ENCODE measurements at regions not wholly inside any gene's neighbourhood (a gene's known extent, or its start where the extent isn't known, plus 50 kb on each side); places are given as distances from the start of the nearest gene placed in this dataset.

GRCh38 chr15:58285921-58286278 is 145.9 kb upstream of the LIPC start:
- intact Hi-C loops (cut with DNase I, micrococcal nuclease): no loop called here
- H3K27me3 Mint-ChIP-seq: no peaks in the 10 kb centered on the region
- Histone ChIP-seq H3K36me3 (ENCODE audit: insufficient read depth, low read length) (no peaks in the 10 kb centered on the region), H3K27me3 (ENCODE audit: control insufficient read depth in 1 of 2, insufficient read depth in 2 of 2, low read length in 2 of 2) (no peaks in the 10 kb centered on the region), H3K9me3 (ENCODE audit: control insufficient read depth in 1 of 2, insufficient read depth in 1 of 2, low read length in 2 of 2) (no peaks in the 10 kb centered on the region), H3K4me1 (ENCODE audit: insufficient read depth, low read length) (no peaks in the 10 kb centered on the region), H3K4me3 (ENCODE audit: low read length) (no peak overlapping the region), H3K27ac (ENCODE audit: low read depth in 1 of 2, low read length in 2 of 2) (no peak overlapping the region)
- peaks cover 21% of the 10 kb centered on the region for H3K4me1 Mint-ChIP-seq (ENCODE audit: low read depth)
- no peaks in the 10 kb centered on the region for H3K36me3 Mint-ChIP-seq (ENCODE audit: low read depth)
- H3K9me3 Mint-ChIP-seq: no peaks in the 10 kb centered on the region
- DNase-seq: no peak
- TF ChIP-seq, protein P1, sequence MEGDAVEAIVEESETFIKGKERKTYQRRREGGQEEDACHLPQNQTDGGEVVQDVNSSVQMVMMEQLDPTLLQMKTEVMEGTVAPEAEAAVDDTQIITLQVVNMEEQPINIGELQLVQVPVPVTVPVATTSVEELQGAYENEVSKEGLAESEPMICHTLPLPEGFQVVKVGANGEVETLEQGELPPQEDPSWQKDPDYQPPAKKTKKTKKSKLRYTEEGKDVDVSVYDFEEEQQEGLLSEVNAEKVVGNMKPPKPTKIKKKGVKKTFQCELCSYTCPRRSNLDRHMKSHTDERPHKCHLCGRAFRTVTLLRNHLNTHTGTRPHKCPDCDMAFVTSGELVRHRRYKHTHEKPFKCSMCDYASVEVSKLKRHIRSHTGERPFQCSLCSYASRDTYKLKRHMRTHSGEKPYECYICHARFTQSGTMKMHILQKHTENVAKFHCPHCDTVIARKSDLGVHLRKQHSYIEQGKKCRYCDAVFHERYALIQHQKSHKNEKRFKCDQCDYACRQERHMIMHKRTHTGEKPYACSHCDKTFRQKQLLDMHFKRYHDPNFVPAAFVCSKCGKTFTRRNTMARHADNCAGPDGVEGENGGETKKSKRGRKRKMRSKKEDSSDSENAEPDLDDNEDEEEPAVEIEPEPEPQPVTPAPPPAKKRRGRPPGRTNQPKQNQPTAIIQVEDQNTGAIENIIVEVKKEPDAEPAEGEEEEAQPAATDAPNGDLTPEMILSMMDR (IDR thresholded peaks at IDR 0.05): no peak
- H3K4me3 Mint-ChIP-seq: no peak overlapping the region
- H3K27ac Mint-ChIP-seq: no peak overlapping the region
- POLR2A ChIA-PET: no interaction called here
- no peak for ATAC-seq (ENCODE audit: poor library complexity)
- CTCF ChIA-PET: no interaction called here

GRCh38 chr15:58286523-58286922 is 145.3 kb upstream of the LIPC start:
- Histone ChIP-seq H3K4me3 (ENCODE audit: low read length) (no peak overlapping the region), H3K9me3 (ENCODE audit: control insufficient read depth in 1 of 2, insufficient read depth in 1 of 2, low read length in 2 of 2) (no peaks in the 10 kb centered on the region), H3K36me3 (ENCODE audit: insufficient read depth, low read length) (no peaks in the 10 kb centered on the region), H3K4me1 (ENCODE audit: insufficient read depth, low read length) (no peaks in the 10 kb centered on the region), H3K27me3 (ENCODE audit: control insufficient read depth in 1 of 2, insufficient read depth in 2 of 2, low read length in 2 of 2) (no peaks in the 10 kb centered on the region), H3K27ac (ENCODE audit: low read depth in 1 of 2, low read length in 2 of 2) (no peak overlapping the region)
- Mint-ChIP-seq H3K9me3 (no peaks in the 10 kb centered on the region), H3K4me1 (ENCODE audit: low read depth) (peaks cover 21% of the 10 kb centered on the region), H3K27ac (no peak overlapping the region), H3K4me3 (no peak overlapping the region), H3K36me3 (ENCODE audit: low read depth) (no peaks in the 10 kb centered on the region), H3K27me3 (no peaks in the 10 kb centered on the region)
- intact Hi-C loops (cut with DNase I, micrococcal nuclease): no loop called here
- TF ChIP-seq, protein P1 (IDR thresholded peaks at IDR 0.05): no peak
- DNase-seq (no peak), ATAC-seq (ENCODE audit: poor library complexity) (no peak)
- ChIA-PET POLR2A (no interaction called here), CTCF (no interaction called here)

DNA sequence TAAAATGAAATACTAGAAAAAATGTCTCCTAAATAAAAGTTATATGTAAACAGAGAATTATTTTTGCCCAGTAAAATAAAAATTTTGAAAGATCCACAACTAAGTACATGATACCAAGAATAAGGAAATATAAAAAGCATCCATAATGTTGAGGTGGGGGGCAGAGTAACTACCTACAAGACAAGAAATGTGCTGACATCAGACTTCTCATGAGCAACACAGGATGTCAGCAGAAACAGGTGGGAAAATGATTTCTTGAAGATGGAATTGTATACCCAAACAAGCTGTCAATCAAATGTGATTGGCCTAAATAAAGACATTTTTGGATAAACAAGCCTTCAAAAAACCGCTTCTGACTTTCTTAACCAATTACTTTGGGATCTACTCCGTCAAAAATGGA is 143.9 kb upstream of the LIPC start:
- H3K36me3 Mint-ChIP-seq (ENCODE audit: low read depth): no peaks in the 10 kb centered on the region
- ChIA-PET CTCF (no interaction called here), POLR2A (no interaction called here)
- H3K4me1 ChIP-seq (ENCODE audit: insufficient read depth, low read length): no peaks in the 10 kb centered on the region
- peaks cover 21% of the 10 kb centered on the region for H3K4me1 Mint-ChIP-seq (ENCODE audit: low read depth)
- H3K4me3 Mint-ChIP-seq: no peak overlapping the region
- no peaks in the 10 kb centered on the region for H3K27me3 ChIP-seq (ENCODE audit: control insufficient read depth in 1 of 2, insufficient read depth in 2 of 2, low read length in 2 of 2)
- no peaks in the 10 kb centered on the region for H3K36me3 ChIP-seq (ENCODE audit: insufficient read depth, low read length)
- intact Hi-C loops (cut with DNase I, micrococcal nuclease): no loop called here
- no peak overlapping the region for H3K4me3 ChIP-seq (ENCODE audit: low read length)
- ATAC-seq (ENCODE audit: poor library complexity) (no peak), DNase-seq (no peak)
- no peaks in the 10 kb centered on the region for H3K9me3 ChIP-seq (ENCODE audit: control insufficient read depth in 1 of 2, insufficient read depth in 1 of 2, low read length in 2 of 2)
- H3K9me3 Mint-ChIP-seq: no peaks in the 10 kb centered on the region
- no peaks in the 10 kb centered on the region for H3K27me3 Mint-ChIP-seq
- H3K27ac Mint-ChIP-seq: no peak overlapping the region
- TF ChIP-seq, protein P1 (IDR thresholded peaks at IDR 0.05): no peak
- no peak overlapping the region for H3K27ac ChIP-seq (ENCODE audit: low read depth in 1 of 2, low read length in 2 of 2)

All from CD4-positive, alpha-beta T cell (primary cell).